Gastroesophageal sphincter (tissue), 3 donors: ENCODE measurements at regions not wholly inside any gene's neighbourhood (a gene's known extent, or its start where the extent isn't known, plus 50 kb on each side); places are given as distances from the start of the nearest gene placed in this dataset.

Experiments
- EP300 ChIP-seq: sonication (generic); formaldehyde crosslinking; IDR thresholded peaks from one replicate; pipeline ENCODE4 v1.6.1; 2017; ENCODE audit warnings: antibody characterized with exemption, mild to moderate bottlenecking
- POLR2A ChIP-seq, 2 donors: fragments of 450-650 bp; IDR thresholded peaks; one replicate each; pipeline ENCODE4 v1.6.1; 2017; ENCODE audit warnings: antibody characterized with exemption in 2 of 2, mild to moderate bottlenecking in 2 of 2, moderate library complexity in 1 of 2
- POLR2AphosphoS5 ChIP-seq: sonication (generic); formaldehyde crosslinking; IDR thresholded peaks from one replicate; pipeline ENCODE4 v1.6.1; 2017; ENCODE audit warnings: antibody characterized with exemption
- TF ChIP-seq, protein P1 (sequence below), 4 experiments: fragments of 200-600 bp in 2 of 4; fragments of 450-650 bp in 2 of 4; sonication (generic) in 1 of 4; IDR thresholded peaks; one replicate each; pipeline ENCODE4 v1.5.1; 2017 to 2019; ENCODE audit warnings: antibody characterized with exemption in 4 of 4, mild to moderate bottlenecking in 2 of 4, moderate library complexity in 2 of 4

DNA sequence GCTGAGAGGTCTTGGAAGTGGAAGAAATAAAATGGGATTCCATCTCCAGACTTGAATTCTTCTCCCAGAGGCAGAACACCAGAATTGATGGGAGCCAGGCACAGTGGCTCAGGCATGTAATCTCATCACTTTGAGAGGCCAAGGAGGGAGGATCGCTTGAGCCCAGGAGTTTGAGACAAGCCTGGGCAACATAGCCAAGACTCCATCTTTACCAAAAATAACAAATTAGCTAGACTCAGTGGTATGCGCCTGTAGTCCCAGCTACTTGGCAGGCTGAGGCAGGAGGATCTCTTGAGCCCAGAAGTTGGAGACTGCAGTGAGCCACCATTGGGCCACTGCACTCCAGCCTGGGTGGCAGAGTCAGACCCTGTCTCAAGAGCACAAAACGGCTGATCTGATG, 144.3 kb downstream of the C1D start:
- TF ChIP-seq EP300, result no peak
- no peak for TF ChIP-seq POLR2AphosphoS5
- TF ChIP-seq, protein P1, sequence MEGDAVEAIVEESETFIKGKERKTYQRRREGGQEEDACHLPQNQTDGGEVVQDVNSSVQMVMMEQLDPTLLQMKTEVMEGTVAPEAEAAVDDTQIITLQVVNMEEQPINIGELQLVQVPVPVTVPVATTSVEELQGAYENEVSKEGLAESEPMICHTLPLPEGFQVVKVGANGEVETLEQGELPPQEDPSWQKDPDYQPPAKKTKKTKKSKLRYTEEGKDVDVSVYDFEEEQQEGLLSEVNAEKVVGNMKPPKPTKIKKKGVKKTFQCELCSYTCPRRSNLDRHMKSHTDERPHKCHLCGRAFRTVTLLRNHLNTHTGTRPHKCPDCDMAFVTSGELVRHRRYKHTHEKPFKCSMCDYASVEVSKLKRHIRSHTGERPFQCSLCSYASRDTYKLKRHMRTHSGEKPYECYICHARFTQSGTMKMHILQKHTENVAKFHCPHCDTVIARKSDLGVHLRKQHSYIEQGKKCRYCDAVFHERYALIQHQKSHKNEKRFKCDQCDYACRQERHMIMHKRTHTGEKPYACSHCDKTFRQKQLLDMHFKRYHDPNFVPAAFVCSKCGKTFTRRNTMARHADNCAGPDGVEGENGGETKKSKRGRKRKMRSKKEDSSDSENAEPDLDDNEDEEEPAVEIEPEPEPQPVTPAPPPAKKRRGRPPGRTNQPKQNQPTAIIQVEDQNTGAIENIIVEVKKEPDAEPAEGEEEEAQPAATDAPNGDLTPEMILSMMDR (IDR thresholded peaks at IDR 0.05), result no peak
- no peak for TF ChIP-seq POLR2A (IDR thresholded peaks at IDR 0.05)
